Caco-2 (cell line): ENCODE measurements at regions not wholly inside any gene's neighbourhood (a gene's known extent, or its start where the extent isn't known, plus 50 kb on each side); places are given as distances from the start of the nearest gene placed in this dataset.

Experiments used
- BruUV-seq: library from RNA; stranded (reverse); fragments of 400-500 nt; replicated peaks from 2 replicates; lab custom pipeline; 2021; lab: Mats Ljungman, UMichigan
- CTCF ChIA-PET: fragments of 300-600 bp; sonication (Branson Sonifier 250); formaldehyde crosslinking; loops from one replicate; lab custom pipeline; 2022; ENCODE audit warnings: antibody characterized with exemption; lab: Charles Lee
- POLR2A ChIA-PET: fragments of 300-600 bp; sonication (Branson Sonifier 250); formaldehyde crosslinking; loops from one replicate; lab custom pipeline; 2022; ENCODE audit warnings: antibody characterized with exemption; lab: Charles Lee
- DNase-seq, 2 experiments: peaks; one replicate each; pipeline versions ENCODE4 v3.0.0 to v3.0.0-alpha.2; 2020 to 2022
- H3K27me3 ChIP-seq: replicated peaks from 2 replicates; pipeline ENCODE4 v1.6.0; 2011; ENCODE audit warnings: low read length; ENCODE audit not compliant: control insufficient read depth, insufficient read depth
- H3K36me3 ChIP-seq: 2 replicates; pipeline ENCODE4 v1.5.1; 2011; ENCODE audit warnings: low read length; ENCODE audit not compliant: control insufficient read depth, insufficient read depth
- H3K4me1 ChIP-seq: fragments of 250-450 bp; sonication (Bioruptor Pico); 2 replicates; pipeline ENCODE4 v1.5.1; 2020; ENCODE audit warnings: mild to moderate bottlenecking
- H3K4me3 ChIP-seq: 2 replicates; pipeline ENCODE4 v1.5.1; 2011; ENCODE audit warnings: low read depth, mild to moderate bottlenecking, control low read depth, low read length
- H3K9me3 ChIP-seq: fragments of 250-450 bp; sonication (Bioruptor Pico); 2 replicates; pipeline ENCODE4 v1.5.1; 2020; ENCODE audit warnings: mild to moderate bottlenecking, moderate library complexity
- H3K27ac Mint-ChIP-seq: one replicate; pipeline ENCODE4 v1.8.0; 2022; ENCODE audit warnings: mixed read lengths; ENCODE audit not compliant: unreplicated experiment
- H3K27me3 Mint-ChIP-seq: one replicate; pipeline ENCODE4 v1.8.0; 2022; ENCODE audit warnings: mixed read lengths; ENCODE audit not compliant: insufficient read depth, unreplicated experiment
- H3K36me3 Mint-ChIP-seq: one replicate; pipeline ENCODE4 v1.8.0; 2022; ENCODE audit warnings: mild to moderate bottlenecking, mixed read lengths; ENCODE audit not compliant: insufficient read depth, unreplicated experiment
- H3K4me1 Mint-ChIP-seq: one replicate; pipeline ENCODE4 v1.8.0; 2022; ENCODE audit warnings: low read depth, mixed read lengths; ENCODE audit not compliant: unreplicated experiment
- H3K4me3 Mint-ChIP-seq: one replicate; pipeline ENCODE4 v1.8.0; 2022; ENCODE audit warnings: mild to moderate bottlenecking, moderate library complexity, mixed read lengths; ENCODE audit not compliant: unreplicated experiment
- H3K9me3 Mint-ChIP-seq: one replicate; pipeline ENCODE4 v1.8.0; 2022; ENCODE audit warnings: mixed read lengths; ENCODE audit not compliant: unreplicated experiment
- intact Hi-C: fragments of 100-400 bp; cut with micrococcal nuclease; formaldehyde crosslinking; loops from one replicate; pipeline ENCODE4 v1.10.0; 2022; ENCODE audit not compliant: unreplicated experiment
- TF ChIP-seq, protein P1 (sequence below), 2 experiments: fragments of 200-600 bp in 1 of 2; IDR thresholded peaks; 1 replicate in 1 of 2; 2 replicates in 1 of 2; pipeline versions ENCODE4 v1.5.1 to v1.8.0; 2011 to 2022; ENCODE audit warnings: antibody characterized with exemption in 1 of 2, control low read depth in 1 of 2, inconsistent platforms in 1 of 2, low read depth in 1 of 2, low read length in 1 of 2, mild to moderate bottlenecking in 1 of 2, moderate library complexity in 1 of 2; ENCODE audit not compliant: insufficient read depth in 1 of 2, severe bottlenecking in 1 of 2, unreplicated experiment in 1 of 2

DNA sequence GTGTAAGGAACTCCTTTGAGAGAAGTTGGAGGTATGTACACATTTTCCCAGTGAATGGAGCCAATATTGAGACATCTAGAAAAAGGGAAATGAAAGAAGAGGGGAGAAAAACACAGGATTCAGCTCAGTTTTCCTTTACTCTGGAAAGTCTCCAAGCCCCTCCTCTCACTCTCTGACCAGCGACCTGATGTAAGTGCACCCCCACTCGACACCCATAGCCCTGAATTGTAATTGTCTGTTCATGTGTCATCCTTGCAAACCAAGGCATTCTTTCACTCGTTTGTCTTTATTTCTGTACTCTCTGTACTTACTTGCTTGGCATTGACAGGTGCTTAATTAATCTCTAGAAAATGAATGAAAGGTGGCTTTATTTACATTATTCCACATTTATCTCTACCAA lies 55.7 kb upstream of the CTAGE1 start:
- TF ChIP-seq, protein P1, sequence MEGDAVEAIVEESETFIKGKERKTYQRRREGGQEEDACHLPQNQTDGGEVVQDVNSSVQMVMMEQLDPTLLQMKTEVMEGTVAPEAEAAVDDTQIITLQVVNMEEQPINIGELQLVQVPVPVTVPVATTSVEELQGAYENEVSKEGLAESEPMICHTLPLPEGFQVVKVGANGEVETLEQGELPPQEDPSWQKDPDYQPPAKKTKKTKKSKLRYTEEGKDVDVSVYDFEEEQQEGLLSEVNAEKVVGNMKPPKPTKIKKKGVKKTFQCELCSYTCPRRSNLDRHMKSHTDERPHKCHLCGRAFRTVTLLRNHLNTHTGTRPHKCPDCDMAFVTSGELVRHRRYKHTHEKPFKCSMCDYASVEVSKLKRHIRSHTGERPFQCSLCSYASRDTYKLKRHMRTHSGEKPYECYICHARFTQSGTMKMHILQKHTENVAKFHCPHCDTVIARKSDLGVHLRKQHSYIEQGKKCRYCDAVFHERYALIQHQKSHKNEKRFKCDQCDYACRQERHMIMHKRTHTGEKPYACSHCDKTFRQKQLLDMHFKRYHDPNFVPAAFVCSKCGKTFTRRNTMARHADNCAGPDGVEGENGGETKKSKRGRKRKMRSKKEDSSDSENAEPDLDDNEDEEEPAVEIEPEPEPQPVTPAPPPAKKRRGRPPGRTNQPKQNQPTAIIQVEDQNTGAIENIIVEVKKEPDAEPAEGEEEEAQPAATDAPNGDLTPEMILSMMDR (IDR thresholded peaks at IDR 0.05; ENCODE audit: insufficient read depth in 1 of 2, low read depth in 1 of 2, low read length in 1 of 2, severe bottlenecking in 1 of 2, unreplicated experiment in 1 of 2), result no peak
- DNase-seq, result no peak
- no peak overlapping the region for H3K4me3 Mint-ChIP-seq
- CTCF ChIA-PET, result no interaction called here
- H3K9me3 Mint-ChIP-seq, result no peaks in the 10 kb centered on the region
- H3K36me3 ChIP-seq, result no peaks in the 10 kb centered on the region
- H3K27ac Mint-ChIP-seq, result no peak overlapping the region
- no peaks in the 10 kb centered on the region for H3K27me3 ChIP-seq
- intact Hi-C loops, result no loop called here
- H3K4me1 Mint-ChIP-seq, result peaks cover 43% of the 10 kb centered on the region
- no peak overlapping the region for H3K4me3 ChIP-seq
- H3K27me3 Mint-ChIP-seq, result no peaks in the 10 kb centered on the region
- H3K9me3 ChIP-seq, result no peaks in the 10 kb centered on the region
- H3K36me3 Mint-ChIP-seq, result no peaks in the 10 kb centered on the region
- peaks cover 49% of the 10 kb centered on the region for H3K4me1 ChIP-seq
- BruUV-seq, result no TSS peak
- POLR2A ChIA-PET, result no interaction called here

DNA sequence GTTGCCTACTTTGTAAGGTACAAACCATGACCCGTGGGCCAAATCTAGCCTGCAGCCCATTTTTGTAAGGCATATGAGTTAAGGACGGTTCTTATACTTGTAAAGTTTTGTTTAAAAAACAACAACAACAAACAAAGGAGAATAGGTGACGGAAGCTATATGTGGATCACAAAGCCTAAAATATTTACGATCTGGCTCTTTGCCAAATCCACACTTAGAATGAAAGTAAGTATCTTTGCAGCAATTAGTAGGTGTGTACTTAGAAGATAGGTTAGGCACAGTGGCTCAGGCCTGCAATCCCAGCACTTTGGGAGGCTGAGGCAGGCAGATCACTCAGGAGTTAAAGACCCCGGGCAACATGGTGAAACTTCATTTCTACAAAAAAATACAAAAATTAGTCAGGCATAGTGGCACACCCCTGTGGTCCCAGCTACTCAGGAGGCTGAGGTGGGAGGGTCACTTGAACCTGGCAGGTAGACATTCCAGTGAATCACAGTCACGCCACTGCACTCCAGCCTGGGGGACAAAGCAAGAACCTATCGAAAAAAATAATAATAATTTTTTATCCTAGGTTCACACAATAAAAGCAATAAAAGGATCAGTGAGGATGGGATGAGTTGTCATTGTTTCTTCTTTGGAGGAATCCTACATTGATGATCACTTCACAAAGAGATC lies 57.8 kb upstream of the CTAGE1 start:
- ChIA-PET CTCF (no interaction called here), POLR2A (no interaction called here)
- Histone ChIP-seq H3K9me3 (no peaks in the 10 kb centered on the region), H3K4me1 (peaks cover 30% of the 10 kb centered on the region), H3K36me3 (no peaks in the 10 kb centered on the region), H3K4me3 (no peak overlapping the region), H3K27me3 (no peaks in the 10 kb centered on the region)
- DNase-seq, result no peak
- Mint-ChIP-seq H3K4me3 (no peak overlapping the region), H3K27ac (no peak overlapping the region), H3K9me3 (peaks cover 8% of the 10 kb centered on the region), H3K4me1 (peaks cover 25% of the 10 kb centered on the region), H3K27me3 (no peaks in the 10 kb centered on the region), H3K36me3 (no peaks in the 10 kb centered on the region)
- TF ChIP-seq, protein P1 (IDR thresholded peaks at IDR 0.05; ENCODE audit: insufficient read depth in 1 of 2, low read depth in 1 of 2, low read length in 1 of 2, severe bottlenecking in 1 of 2, unreplicated experiment in 1 of 2), result no peak
- intact Hi-C loops, result no loop called here
- no TSS peak for BruUV-seq

DNA sequence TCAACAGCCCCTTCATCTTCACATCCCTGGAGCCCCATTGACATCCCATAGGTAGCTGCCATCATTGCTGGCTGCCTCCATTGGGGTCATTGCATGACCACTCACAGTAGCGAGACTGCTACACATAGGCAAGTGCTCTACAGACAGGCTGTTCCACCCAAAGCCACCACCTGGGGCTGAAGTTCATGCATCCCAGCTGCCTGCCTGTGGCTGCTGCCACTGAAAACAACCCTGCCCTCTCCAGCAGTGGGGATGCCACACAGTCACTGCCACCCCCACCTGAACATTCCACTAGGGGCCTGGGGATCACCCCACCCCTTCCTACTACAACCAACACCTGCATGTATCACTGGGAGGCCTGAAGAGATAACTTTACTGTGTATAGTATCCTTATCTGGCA lies 59.5 kb upstream of the CTAGE1 start:
- BruUV-seq, result no TSS peak
- no peaks in the 10 kb centered on the region for H3K27me3 Mint-ChIP-seq
- Histone ChIP-seq H3K4me1 (peaks cover 13% of the 10 kb centered on the region), H3K27me3 (no peaks in the 10 kb centered on the region), H3K4me3 (no peak overlapping the region), H3K9me3 (no peaks in the 10 kb centered on the region), H3K36me3 (no peaks in the 10 kb centered on the region)
- intact Hi-C loops, result no loop called here
- H3K4me3 Mint-ChIP-seq, result no peak overlapping the region
- TF ChIP-seq, protein P1 (IDR thresholded peaks at IDR 0.05; ENCODE audit: insufficient read depth in 1 of 2, low read depth in 1 of 2, low read length in 1 of 2, severe bottlenecking in 1 of 2, unreplicated experiment in 1 of 2), result no peak
- ChIA-PET CTCF (no interaction called here), POLR2A (no interaction called here)
- no peak overlapping the region for H3K27ac Mint-ChIP-seq
- H3K36me3 Mint-ChIP-seq, result no peaks in the 10 kb centered on the region
- H3K4me1 Mint-ChIP-seq, result peaks cover 18% of the 10 kb centered on the region
- no peak for DNase-seq
- peaks cover 8% of the 10 kb centered on the region for H3K9me3 Mint-ChIP-seq
